HFF-Myc (cell line): ENCODE measurements at regions not wholly inside any gene's neighbourhood (a gene's known extent, or its start where the extent isn't known, plus 50 kb on each side); places are given as distances from the start of the nearest gene placed in this dataset.

Experiments used
- DNase-seq: peaks from one replicate; pipeline ENCODE4 v3.0.0-alpha.2; 2011; ENCODE audit warnings: low read depth; ENCODE audit errors: extremely low read depth
- H3K4me3 ChIP-seq: replicated peaks from 2 replicates; pipeline ENCODE4 v1.5.1; 2011; ENCODE audit warnings: low read depth, mild to moderate bottlenecking, control low read depth, low read length
- TF ChIP-seq, protein P1 (sequence below): IDR thresholded peaks from 2 replicates; pipeline ENCODE4 v1.5.1; 2012; ENCODE audit warnings: mild to moderate bottlenecking, low read depth, low read length, control low read depth; ENCODE audit errors: missing control alignments

DNA sequence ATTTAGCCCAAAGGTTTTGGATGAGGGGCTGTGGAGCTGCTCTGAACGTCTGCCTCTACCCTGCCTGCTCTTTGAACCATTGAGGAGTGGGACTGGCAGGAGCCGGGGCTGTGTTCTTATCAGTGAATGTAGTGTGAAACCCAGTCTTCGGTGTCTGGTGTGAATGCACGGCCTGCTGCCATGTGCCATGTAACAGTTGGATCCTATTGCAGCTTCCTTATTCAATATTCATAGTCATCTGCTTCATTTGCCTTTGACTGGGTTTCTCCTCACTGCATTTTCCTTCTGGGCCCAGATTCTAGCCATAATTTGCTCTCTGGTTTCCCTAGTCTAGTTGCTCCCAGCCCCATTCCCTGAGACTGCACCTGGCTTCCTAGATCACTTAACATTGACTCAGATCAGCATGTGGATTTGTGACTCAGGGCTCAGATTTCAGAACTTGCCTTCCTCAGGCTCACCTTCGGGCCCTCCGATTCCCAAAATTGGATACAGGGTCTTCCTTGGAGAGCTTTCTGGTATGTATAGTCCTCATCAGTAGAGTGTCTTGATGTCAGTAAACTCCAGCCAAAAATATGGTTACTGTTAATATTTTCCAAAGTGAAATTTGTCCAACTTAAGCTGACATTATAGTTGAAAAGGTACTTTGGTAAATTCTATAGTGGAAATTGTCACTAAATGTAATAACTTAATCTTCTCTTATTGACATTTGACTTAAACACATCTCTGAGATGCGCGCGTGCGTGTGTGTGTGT, 94.0 kb upstream of the DDIT4L start:
- H3K4me3 ChIP-seq, result no peak overlapping the region
- DNase-seq, result no peak
- TF ChIP-seq, protein P1, sequence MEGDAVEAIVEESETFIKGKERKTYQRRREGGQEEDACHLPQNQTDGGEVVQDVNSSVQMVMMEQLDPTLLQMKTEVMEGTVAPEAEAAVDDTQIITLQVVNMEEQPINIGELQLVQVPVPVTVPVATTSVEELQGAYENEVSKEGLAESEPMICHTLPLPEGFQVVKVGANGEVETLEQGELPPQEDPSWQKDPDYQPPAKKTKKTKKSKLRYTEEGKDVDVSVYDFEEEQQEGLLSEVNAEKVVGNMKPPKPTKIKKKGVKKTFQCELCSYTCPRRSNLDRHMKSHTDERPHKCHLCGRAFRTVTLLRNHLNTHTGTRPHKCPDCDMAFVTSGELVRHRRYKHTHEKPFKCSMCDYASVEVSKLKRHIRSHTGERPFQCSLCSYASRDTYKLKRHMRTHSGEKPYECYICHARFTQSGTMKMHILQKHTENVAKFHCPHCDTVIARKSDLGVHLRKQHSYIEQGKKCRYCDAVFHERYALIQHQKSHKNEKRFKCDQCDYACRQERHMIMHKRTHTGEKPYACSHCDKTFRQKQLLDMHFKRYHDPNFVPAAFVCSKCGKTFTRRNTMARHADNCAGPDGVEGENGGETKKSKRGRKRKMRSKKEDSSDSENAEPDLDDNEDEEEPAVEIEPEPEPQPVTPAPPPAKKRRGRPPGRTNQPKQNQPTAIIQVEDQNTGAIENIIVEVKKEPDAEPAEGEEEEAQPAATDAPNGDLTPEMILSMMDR, result no peak

DNA sequence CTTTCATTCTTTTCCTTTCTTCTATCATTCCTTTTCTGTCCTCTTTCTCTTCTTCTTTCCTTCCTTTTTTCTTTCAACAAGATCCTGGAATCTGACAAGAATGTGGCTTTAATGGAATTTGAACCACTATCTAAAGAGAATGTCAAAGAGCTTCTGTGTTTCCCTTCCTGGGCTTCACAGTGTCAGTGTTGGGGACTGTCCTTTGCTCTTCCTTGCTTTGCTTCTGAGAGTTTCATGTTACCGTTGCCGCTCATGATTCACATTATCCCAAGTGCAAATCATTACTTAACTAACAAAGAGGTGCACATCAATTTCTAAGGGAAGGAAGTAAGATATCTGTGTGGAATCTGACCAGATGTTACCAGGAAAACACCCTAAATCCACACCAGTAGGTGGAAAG, 90.5 kb upstream of the DDIT4L start:
- TF ChIP-seq, protein P1, result no peak
- no peak overlapping the region for H3K4me3 ChIP-seq
- no peak for DNase-seq

DNA sequence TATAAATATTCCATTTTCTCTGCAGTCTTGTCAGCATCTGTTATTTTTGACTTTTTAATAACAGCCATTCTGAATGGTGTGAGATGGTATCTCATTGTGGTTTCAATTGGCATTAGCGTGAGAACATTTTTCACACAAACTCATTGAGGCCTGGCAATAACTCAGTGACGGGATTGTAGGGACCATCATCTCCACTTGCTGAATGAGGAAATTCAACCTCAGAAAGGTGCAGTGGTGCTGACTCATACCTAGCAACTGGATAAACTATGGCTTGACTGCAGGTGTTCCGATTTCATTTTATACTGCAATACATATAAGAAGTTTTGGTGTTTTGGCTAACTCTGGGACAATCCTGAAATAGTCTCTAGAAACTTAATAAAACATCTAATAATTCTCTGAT, 88.3 kb upstream of the DDIT4L start:
- no peak for DNase-seq
- TF ChIP-seq, protein P1, result no peak
- no peak overlapping the region for H3K4me3 ChIP-seq

DNA sequence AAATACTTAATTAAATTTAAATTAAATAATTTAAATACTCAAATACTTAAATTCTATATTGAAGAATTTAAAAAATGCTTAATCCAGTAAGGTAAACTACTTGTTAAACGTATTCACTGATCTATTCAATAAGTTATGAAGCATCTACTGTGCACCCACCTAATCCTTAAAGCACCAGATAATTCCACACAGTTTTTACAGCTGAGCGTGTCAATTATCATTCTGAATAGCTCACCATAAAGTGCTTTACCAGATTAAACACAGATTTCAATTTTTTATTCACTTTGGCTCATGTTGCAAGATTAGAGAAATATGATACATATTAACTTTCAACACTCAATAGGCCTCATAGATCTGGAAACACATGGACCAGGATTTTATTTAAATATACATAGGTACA, 79.2 kb upstream of the DDIT4L start:
- no peak overlapping the region for H3K4me3 ChIP-seq
- TF ChIP-seq, protein P1, result no peak
- DNase-seq, result no peak

DNA sequence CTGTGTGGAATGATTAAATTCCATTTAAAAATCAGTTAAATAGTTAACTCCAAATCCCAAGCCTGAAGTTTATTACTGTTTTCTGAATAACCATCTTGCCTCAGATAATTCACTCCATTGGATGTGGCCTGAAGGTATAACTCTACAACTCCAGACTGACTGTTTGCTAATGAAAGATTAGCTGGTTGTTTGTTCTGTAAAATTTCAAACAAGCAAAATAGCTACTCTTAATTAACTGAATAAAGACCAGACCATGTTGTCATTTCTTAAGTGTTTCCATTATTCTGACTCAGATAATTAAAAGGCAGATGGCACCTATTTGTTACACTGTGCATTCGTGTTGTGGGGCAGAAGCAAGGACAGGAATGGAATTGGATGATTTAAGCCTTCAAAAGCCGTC, 78.5 kb upstream of the DDIT4L start:
- H3K4me3 ChIP-seq, result no peak overlapping the region
- no peak for DNase-seq
- TF ChIP-seq, protein P1, result no peak

DNA sequence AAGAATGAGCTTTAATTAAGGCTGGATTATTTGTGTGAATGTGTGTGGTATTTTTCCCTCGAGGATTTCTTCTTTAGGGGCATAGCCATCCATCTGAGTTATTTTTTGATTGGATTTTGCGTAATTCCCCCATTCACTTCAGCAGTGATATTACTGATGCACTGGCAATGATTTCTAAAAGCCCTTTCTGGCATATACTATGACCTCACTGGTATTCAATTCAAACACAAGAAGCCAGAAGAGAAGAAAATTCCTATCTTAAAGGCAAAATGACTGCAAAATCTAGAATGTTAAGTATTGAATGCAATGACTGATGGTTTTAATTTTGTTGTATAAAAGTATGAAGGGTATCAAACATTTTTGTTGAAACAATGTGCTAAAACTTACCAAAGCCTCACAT, 71.1 kb upstream of the DDIT4L start:
- H3K4me3 ChIP-seq, result no peak overlapping the region
- TF ChIP-seq, protein P1, result no peak
- no peak for DNase-seq

DNA sequence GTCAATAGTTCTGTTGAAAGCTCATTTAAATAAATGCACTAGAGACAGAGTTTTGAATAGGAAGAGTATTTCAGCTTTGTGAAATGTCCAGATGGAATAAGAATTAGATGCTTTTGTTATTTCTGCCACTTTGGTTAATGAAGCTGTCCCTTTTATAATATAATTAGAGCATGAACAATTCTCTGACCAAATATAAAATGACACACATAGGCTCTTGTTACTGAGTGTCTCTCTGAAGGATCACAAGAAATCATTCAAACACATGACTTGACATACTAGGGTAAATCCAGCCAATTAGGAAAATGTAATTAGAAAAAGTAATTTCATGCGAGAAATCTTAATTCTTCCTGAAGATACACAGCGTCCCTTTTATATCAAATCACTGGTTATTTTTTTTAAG, 68.4 kb upstream of the DDIT4L start:
- DNase-seq, result no peak
- no peak overlapping the region for H3K4me3 ChIP-seq
- TF ChIP-seq, protein P1, result no peak
